AG09319 (cell line): ENCODE measurements at regions not wholly inside any gene's neighbourhood (a gene's known extent, or its start where the extent isn't known, plus 50 kb on each side); places are given as distances from the start of the nearest gene placed in this dataset.
A peak's percentile ranks its signal among the peaks of the same experiment; 100 is the strongest.

Experiments used
- DNase-seq: peaks from one replicate; pipeline ENCODE4 v3.0.0-alpha.2; 2010; ENCODE audit warnings: low read depth; ENCODE audit errors: extremely low read depth
- CTCF ChIP-seq: IDR thresholded peaks from 2 replicates; pipeline ENCODE4 v1.5.1; 2011; ENCODE audit warnings: low read depth, mild to moderate bottlenecking, inconsistent platforms, low read length, moderate library complexity

- no peak for TF ChIP-seq CTCF
- DNase-seq = no peak
Measured at GRCh38 chr10:113305871-113306270, 247.0 kb upstream of the HABP2 start.

GRCh38 chr10:113309791-113310190 is 243.1 kb upstream of the HABP2 start:
- TF ChIP-seq CTCF = no peak
- DNase-seq = no peak

- TF ChIP-seq CTCF = no peak
- DNase-seq = no peak
Measured at GRCh38 chr10:113310347-113310746, 242.5 kb upstream of the HABP2 start.

GRCh38 chr10:113313048-113313602 is 239.7 kb upstream of the HABP2 start:
- no peak for TF ChIP-seq CTCF
- DNase-seq = no peak

- no peak for TF ChIP-seq CTCF
- DNase-seq = no peak
Measured at GRCh38 chr10:113313722-113314121, 239.1 kb upstream of the HABP2 start.

GRCh38 chr10:113316506-113316905 is 236.3 kb upstream of the HABP2 start:
- TF ChIP-seq CTCF = peak; percentile 7
- no peak for DNase-seq

- no peak for DNase-seq
- TF ChIP-seq CTCF = no peak
Measured at GRCh38 chr10:113317489-113317888, 235.4 kb upstream of the HABP2 start.
